Stimulated activated naive CD4-positive, alpha-beta T cell (primary cell): ENCODE measurements at regions not wholly inside any gene's neighbourhood (a gene's known extent, or its start where the extent isn't known, plus 50 kb on each side); places are given as distances from the start of the nearest gene placed in this dataset.

Source experiments
- DNase-seq, 6 experiments: peaks; one replicate each; lab custom pipeline; 2025; lab: John Stamatoyannopoulos, UW

GRCh38 chr6:142500250-142500786, 198.5 kb downstream of the ADGRG6 start:
- DNase-seq: no peak

GRCh38 chr6:142501795-142502194, 200.0 kb downstream of the ADGRG6 start:
- no peak for DNase-seq

DNA sequence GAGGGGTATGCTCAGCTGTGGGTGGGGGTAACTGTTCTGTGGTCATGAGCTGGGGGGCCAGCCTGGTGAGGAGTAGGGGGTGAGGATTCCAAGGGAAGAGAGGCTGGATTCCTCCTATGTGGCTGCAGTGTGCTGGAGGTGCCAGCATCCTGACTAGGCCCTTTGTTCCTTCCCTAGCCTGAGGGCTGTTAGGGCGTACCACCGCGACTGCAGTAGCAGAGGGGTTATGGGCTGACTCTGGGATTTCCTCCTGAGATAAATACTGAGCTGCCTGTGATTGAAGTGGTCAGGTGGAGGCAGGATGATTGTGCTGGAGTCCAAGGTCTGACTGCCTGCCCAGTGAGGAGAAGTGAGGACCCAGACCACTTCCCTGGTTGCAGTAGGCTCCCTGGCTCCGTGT, 205.3 kb downstream of the ADGRG6 start:
- no peak for DNase-seq

DNA sequence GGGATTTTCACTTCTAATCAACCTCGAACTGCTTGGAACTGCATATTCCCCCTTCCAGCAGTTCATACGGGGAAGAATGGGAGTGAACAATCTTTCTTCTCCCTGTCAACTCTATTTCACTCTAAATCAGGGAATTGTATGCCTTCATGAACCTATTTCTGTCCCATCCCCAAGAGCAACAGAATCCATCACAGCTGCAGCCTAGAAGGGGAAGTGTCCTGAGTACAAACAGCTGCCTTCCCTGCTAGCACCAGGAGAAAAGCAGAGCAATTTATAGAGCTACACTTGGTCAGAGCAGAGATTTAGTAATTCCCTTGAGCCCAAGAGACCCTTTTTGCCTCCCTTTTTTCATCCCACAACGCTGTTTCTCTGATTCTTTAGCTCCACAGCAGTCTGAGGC, 208.4 kb downstream of the ADGRG6 start:
- DNase-seq: no peak

GRCh38 chr6:142518126-142518525, 216.3 kb downstream of the ADGRG6 start:
- peak in 1 of 6 experiments; percentile 17 for DNase-seq

- no peak for DNase-seq
Observed at GRCh38 chr6:142518761-142519160, 217.0 kb downstream of the ADGRG6 start.

DNA sequence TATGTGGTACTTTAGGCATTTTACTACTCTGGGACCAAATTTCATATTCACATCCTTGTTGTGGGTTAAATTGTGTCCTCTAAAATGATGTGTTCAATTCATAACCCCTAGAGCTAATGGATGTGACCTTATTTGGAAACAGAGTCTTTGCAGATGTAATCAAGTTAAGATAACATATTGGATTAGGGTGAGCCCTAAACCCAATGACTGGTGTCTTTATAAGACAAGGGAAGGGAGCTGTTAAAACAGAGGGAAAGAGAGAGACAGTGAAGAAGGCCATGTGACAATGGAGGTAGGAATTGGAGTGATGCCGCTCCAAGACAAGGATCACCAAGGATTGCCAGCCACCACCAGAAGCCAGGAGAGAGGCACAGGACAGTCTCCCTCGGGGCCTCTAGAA, 220.0 kb downstream of the ADGRG6 start:
- DNase-seq: no peak

GRCh38 chr6:142523515-142524375, 221.9 kb downstream of the ADGRG6 start:
- DNase-seq: no peak

DNA sequence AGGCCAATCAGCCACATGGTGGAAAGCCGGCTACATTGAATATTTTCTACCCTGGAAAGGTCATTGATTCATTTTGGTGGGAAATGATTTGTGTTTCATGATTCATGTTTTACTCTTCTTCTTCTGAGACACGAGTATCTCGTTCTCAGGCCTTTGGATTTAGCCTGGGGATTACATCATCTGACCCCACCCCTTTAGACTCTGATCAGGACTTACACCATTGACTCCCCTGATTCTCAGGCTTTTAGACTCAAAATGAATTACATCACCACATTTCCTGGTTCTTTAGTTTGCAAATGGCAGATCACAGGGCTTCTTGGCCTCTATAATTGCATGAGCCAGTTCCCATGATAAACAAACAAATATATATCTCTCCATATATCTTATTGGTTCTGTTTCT, 228.8 kb downstream of the ADGRG6 start:
- DNase-seq: no peak

DNA sequence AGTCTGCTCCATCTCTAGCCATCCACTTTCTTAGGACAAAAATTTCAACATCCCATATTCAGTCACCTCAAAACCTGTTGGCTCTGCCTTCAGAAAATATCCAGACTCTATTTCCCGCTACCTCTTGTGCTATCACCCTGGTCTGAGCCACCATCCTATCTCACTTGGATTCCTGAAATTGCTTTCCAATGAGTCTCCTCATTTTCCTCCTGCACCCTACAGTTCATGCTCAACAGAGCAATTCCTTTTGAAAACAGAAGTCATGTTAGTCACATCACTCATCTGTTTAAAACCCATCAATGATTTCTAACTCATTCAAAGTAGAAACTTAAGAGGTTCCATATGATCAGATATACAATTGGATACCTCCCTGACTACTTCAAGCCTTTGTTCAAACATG, 229.9 kb downstream of the ADGRG6 start:
- no peak for DNase-seq

GRCh38 chr6:142534076-142534475, 232.3 kb downstream of the ADGRG6 start:
- DNase-seq: no peak

DNA sequence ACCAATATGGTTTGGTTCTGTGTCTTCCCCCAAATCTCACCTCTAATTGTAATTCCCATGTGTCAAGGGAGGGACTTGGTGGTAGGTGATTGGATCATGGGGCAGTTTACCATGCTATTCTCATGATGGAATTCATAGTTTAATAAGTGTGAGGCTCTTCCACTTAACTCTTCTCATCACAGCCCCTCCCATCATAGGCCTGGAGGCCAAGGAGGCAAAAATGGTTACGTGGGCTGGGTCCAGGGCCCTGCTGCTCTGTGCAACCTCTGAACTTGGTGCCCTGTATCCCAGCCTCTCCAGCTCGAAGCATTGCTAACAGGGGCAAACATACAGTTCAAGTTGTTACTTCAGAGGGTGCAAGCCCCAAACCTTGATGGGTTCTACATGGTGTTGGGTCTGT, 232.7 kb downstream of the ADGRG6 start:
- no peak for DNase-seq

DNA sequence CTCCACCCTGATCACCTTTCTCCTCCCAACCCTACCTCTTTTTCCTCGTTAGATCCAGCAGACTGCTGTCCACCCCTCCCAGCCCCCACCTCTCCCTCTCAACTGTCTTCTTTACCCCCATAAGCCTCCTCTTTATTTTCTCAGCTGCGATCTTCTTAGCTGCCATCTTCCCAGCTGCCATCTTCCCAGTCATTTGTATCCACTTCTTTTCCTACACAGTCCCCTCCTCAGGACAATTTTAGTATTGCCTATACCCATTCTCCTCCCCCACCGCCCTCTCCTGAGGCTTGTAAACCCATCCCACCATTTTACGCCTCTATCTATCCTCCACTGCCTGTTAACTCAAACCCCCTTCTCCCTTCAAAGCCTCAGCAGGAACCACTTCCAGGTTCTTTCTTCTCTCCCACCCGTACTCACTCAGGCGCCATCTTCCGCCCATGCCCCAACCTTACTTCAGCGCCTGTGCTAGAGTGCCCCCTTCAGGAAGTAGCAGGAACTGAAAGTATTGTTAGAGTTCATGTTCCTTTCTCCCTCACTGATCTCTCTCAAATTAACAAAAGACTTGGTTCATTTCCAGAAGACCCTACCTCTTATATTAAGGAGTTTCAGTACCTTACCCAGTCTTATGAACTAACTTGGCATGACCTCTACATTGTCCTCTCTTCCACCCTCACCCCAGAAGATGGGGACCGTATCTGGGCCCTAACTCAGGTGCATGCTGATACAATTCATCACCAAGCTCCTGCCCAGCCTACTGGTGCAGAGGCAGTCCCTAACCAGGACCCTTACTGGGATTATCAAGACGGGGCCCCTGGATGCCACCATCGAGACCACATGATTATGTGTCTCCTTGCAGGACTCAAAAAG, 236.0 kb downstream of the ADGRG6 start:
- no peak for DNase-seq

DNA sequence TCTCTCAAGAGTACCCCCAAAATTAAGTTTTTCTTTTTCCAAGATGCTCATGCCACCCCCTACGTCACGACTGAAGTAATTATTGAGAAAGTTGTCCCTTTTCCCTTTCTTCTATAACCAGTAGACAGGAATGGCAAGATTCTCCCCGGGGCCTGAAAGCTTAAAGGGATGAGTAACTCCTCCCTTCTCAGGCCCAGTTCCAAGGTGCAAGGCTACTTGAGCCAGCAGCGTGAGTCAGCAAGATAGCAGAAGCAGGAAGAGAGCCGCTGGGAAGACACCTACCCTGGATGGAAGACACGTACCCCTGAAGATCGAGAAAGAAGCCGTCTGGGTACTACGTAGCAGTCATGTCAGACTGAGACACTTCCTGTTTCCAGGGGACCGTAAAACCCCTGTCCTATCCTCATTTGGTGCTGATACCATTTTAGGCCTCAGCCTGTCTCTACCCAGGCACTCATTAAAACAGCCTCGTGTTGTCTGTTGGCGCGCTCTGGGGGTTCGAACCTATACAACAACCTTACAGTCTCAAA, 241.0 kb downstream of the ADGRG6 start:
- DNase-seq: no peak

- DNase-seq: no peak
Observed at GRCh38 chr6:142543606-142544005, 241.8 kb downstream of the ADGRG6 start.

DNA sequence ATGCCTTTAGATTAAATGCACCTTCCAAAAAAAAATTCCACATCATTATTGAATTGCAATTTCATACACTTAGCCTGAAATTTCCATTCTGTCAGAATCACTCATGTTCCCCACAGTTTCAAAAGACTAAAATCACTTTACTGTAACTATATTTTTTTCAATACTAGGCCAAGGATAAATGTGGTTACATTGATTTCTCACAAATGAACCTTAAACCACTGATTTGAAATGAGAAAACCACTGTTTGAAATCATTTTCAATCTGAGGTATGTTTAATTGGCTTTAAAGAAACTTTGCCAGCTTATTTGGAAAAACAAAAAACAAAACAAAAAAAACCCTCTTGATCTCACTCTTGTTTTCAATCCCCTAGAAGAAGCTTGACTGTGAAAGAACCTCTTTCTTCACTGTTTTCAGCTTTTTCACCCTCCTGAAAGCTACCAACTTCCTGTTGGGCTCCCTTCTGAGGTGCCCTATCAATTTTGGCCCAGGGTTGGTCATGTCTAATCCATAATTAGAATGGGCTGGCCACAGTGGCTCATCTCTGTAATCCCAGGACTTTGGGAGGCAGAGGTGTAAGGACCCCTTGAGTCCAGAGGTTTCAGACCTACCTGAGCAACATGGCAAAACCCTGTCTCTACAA, 242.5 kb downstream of the ADGRG6 start:
- DNase-seq: peak in 2 of 6 experiments; percentile 11 to 23

DNA sequence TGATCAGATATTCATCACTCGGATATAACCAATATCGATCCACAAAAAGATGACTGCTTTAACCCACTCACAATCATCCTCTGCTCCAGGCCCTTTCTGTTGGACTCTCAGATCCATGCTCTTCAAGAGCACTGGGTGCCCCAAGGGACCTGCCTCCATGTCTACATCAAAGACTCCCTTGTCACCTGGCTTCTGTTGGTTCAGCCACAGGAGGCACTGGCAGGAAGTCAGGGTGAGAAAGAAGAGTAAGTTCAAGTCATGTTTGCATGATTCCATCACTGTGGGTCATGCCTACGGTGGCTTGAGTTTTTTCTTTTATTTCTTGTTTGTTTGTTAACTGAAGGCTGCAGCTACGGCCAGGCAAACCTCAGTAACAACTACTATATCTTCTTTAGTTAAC, 243.3 kb downstream of the ADGRG6 start:
- DNase-seq: peak in 1 of 6 experiments; percentile 10

- no peak for DNase-seq
Observed at GRCh38 chr6:142548566-142548965, 246.8 kb downstream of the ADGRG6 start.

- no peak for DNase-seq
Observed at GRCh38 chr6:142550310-142551063, 248.7 kb downstream of the ADGRG6 start.

DNA sequence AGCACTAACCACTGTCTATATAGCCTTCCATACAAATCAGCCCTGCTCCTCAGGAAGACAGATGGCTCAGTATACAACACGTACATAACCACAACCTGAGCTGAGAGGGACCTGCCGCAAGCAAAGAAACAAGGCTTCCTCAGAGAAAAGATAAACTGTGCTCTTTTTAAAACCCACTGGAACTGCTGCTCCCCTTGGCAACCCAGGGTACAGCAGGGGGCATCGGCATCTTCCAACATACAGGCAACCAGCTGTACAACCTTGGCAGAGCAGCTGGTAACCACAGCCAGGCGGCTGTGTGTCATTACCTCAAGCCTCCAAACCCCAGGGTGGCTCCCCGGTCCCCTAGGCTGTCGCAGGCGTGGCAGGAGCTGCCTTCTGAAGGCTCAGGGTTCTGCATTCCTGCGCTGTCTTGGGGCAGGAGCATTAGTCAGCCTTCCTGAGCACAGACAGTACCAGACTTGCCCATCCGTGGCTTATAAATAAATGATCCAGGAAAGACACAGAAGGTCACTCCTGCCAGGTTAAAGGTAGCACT, 249.5 kb downstream of the ADGRG6 start:
- DNase-seq: peak; percentile 3 to 48 (median 33)

DNA sequence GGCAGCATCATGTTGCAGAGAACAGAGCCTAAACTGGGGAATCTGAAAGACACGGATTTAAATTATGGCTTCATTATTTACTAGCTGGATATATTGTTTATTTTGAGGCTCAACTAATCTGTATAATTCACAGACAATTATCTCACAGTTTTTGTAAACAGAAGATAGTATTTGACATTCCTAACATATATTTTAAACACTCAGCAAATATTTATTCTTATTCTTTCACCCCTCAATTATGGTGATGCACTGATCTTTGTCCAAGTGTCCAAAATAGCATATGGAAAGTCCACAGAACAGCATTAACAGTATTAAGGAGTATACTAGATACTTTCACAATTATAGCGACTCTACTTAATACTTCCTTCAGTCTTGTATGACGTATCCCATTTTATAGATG, 257.0 kb downstream of the ADGRG6 start:
- DNase-seq: no peak
